Lower leg skin (tissue), 4 donors: ENCODE measurements at regions not wholly inside any gene's neighbourhood (a gene's known extent, or its start where the extent isn't known, plus 50 kb on each side); places are given as distances from the start of the nearest gene placed in this dataset.
"Not testable (repeated sequence)": the region's sequence is repeated elsewhere in the genome, so short reads cannot be mapped to it uniquely, and the experiment has no call there.

ENCODE experiments used
- DNase-seq, 2 donors: peaks; one replicate each; pipeline ENCODE4 v3.0.0-alpha.2; 2019; ENCODE audit warnings: low spot score in 2 of 2
- H3K4me3 ChIP-seq: fragments of 200-600 bp; sonication (generic); 2 replicates; pipeline ENCODE4 v1.5.1; 2017; ENCODE audit warnings: mild to moderate bottlenecking, low read depth; ENCODE audit not compliant: poor library complexity, severe bottlenecking
- CTCF ChIP-seq, 3 donors: fragments of 450-650 bp; IDR thresholded peaks; one replicate each; pipeline ENCODE4 v1.5.1; 2016; ENCODE audit warnings: antibody characterized with exemption in 3 of 3, mild to moderate bottlenecking in 3 of 3, moderate library complexity in 2 of 3
- POLR2A ChIP-seq, 2 donors: fragments of 450-650 bp; IDR thresholded peaks; one replicate each; pipeline ENCODE4 v1.6.1; 2016 to 2017; ENCODE audit warnings: antibody characterized with exemption in 2 of 2, mild to moderate bottlenecking in 1 of 2, moderate library complexity in 1 of 2
- WGBS, 2 donors: methylation state at CpG; one replicate each; pipeline ENCODE4 v1.1.5; 2018; 5-methylcytosine and 5-hydroxymethylcytosine counted together
- intact Hi-C: fragments of 100-400 bp; cut with DNase I; formaldehyde crosslinking; loops from one replicate; pipeline ENCODE4 v1.15.0; 2023; ENCODE audit warnings: low total_unique reads

GRCh38 chr5:167850911-167851310 is 440.5 kb upstream of the WWC1 start:
- 75 to 83% methylated on average over 2 of the region's 2 CpGs for WGBS, 2 donors
- DNase-seq, result no peak
- intact Hi-C loops, result no loop called here
- no peak overlapping the region for H3K4me3 ChIP-seq
- TF ChIP-seq CTCF (IDR thresholded peaks at IDR 0.05), result no peak
- no peak for TF ChIP-seq POLR2A (IDR thresholded peaks at IDR 0.05)

GRCh38 chr5:167851416-167851815 is 440.0 kb upstream of the WWC1 start:
- intact Hi-C loops, result no loop called here
- no peak for DNase-seq
- H3K4me3 ChIP-seq, result no peak overlapping the region
- no peak for TF ChIP-seq POLR2A (IDR thresholded peaks at IDR 0.05)
- no peak for TF ChIP-seq CTCF (IDR thresholded peaks at IDR 0.05)
- 85% methylated on average over 5 of the region's 5 CpGs for WGBS, 2 donors

GRCh38 chr5:167852515-167852914 is 438.9 kb upstream of the WWC1 start:
- intact Hi-C loops, result no loop called here
- no peak for TF ChIP-seq CTCF (IDR thresholded peaks at IDR 0.05)
- no peak for TF ChIP-seq POLR2A (IDR thresholded peaks at IDR 0.05)
- no peak for DNase-seq
- WGBS, 2 donors, result 90% methylated on average over 5 of the region's 5 CpGs
- H3K4me3 ChIP-seq, result no peak overlapping the region

- no peak overlapping the region for H3K4me3 ChIP-seq
- intact Hi-C loops, result no loop called here
- DNase-seq, result no peak
- 47 to 56% methylated on average over 4 of the region's 4 CpGs for WGBS, 2 donors
- no peak for TF ChIP-seq POLR2A (IDR thresholded peaks at IDR 0.05)
Observed at GRCh38 chr5:167853421-167853820, 438.0 kb upstream of the WWC1 start.

- WGBS, 2 donors, result 55 to 79% methylated on average over 3 of the region's 3 CpGs
- intact Hi-C loops, result no loop called here
- no peak overlapping the region for H3K4me3 ChIP-seq
- no peak for TF ChIP-seq CTCF (IDR thresholded peaks at IDR 0.05)
- TF ChIP-seq POLR2A (IDR thresholded peaks at IDR 0.05), result no peak
- no peak for DNase-seq
Observed at GRCh38 chr5:167855818-167856217, 435.6 kb upstream of the WWC1 start.

- TF ChIP-seq CTCF (IDR thresholded peaks at IDR 0.05) (no peak), POLR2A (IDR thresholded peaks at IDR 0.05) (no peak)
- no peak overlapping the region for H3K4me3 ChIP-seq
- WGBS, 2 donors, result 81% methylated on average over 3 of the region's 3 CpGs
- intact Hi-C loops, result no loop called here
- DNase-seq, result no peak
Observed at GRCh38 chr5:167857321-167857720, 434.1 kb upstream of the WWC1 start.

GRCh38 chr5:167858186-167858855 is 433.1 kb upstream of the WWC1 start:
- DNase-seq, H3K4me3 ChIP-seq, intact Hi-C loops: not testable (repeated sequence)
- WGBS, 2 donors, result 85 to 91% methylated on average over 14 to 27 of the region's 50 CpGs
